Jurkat, Clone E6-1 (cell line): ENCODE measurements at regions not wholly inside any gene's neighbourhood (a gene's known extent, or its start where the extent isn't known, plus 50 kb on each side); places are given as distances from the start of the nearest gene placed in this dataset.

Source experiments
- DNase-seq: peaks from one replicate; pipeline ENCODE4 v3.0.0-alpha.2; 2011; ENCODE audit warnings: low read depth, low spot score
- H3K4me3 ChIP-seq: 2 replicates; pipeline ENCODE4 v1.5.1; 2011; ENCODE audit warnings: mild to moderate bottlenecking, low read length, control low read depth, moderate library complexity

DNA sequence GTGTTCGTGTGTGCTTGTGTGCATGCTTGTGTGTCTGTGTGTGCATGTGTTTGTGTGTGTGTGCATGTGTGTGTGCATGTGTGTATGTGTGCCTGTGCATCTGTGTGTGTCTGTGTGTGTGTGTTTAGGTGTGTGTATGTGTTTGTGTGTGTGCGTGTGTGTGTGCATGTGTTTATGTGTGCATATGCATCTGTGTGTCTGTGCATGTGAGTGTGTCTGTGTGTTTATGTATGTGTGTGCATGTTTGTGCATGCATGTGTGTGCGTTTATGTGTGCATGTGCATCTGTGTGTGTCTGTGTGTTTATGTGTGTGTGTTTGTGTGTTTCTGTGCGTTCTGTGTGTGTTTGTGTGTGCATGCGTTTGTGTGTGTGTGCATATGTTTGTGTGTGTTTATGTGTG is 106.6 kb upstream of the TNRC6C start:
- no peak for DNase-seq

DNA sequence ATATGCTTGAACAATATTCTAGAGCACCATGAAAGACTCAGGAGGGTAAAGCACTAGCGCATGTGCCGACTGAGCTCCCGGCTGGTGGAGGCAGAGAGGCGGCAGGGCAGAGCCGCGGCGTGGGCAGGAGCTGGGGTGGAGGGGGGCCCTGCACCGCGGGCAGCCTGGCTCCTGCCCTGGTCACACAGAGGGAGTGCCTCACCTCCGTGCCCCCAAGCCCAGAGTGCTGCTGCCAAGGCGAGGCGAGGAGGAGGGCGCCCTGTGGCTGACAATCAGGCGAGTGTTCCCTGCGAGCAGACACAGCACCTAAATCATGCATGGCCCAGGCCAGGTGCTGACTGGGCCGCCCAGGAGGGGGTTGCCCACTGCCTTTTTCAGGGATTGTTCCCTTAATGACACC is 105.8 kb upstream of the TNRC6C start:
- DNase-seq, result no peak
- no peak overlapping the region for H3K4me3 ChIP-seq

More for the DNA sequence above, 106.6 kb upstream of the TNRC6C start:
- no peak overlapping the region for H3K4me3 ChIP-seq

DNA sequence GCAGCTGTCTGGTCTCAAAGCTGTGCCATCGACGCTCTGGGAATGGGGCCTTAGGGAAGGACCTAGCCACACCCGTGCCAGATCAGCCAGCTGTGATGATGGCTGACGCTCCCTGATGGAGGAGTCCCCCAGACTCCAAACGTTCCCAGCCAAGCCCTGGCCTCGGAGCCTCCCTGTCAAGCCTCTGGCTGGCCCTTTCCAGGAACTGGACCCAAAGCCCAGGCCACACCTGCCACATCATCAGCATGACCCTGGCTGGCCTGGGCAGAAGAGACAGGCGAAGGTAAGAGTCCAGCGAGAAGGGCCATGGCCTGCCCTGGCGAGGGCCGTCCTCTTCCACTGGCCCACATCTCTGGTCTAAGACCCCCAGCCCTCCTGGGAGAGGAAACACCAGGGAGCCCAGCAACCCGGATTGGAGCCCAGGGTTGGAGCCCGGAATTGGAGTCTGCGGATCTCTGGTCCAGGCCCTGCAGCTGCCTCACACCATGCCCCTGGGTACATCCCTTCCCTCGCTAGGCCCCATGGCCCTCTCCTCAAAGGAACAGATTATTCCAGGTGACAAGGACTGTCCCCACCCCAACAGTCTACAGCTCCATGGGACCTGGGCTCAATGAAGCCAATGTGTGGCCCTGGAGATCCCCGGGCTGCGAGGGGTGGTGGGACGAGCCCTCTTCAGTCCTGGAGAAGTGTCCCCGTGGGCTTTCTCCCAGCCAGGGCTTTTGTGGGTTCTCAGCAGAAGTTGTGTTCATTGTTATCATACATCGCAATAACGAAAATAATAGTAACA is 105.1 kb upstream of the TNRC6C start:
- no peak for DNase-seq
- H3K4me3 ChIP-seq, result no peak overlapping the region

DNA sequence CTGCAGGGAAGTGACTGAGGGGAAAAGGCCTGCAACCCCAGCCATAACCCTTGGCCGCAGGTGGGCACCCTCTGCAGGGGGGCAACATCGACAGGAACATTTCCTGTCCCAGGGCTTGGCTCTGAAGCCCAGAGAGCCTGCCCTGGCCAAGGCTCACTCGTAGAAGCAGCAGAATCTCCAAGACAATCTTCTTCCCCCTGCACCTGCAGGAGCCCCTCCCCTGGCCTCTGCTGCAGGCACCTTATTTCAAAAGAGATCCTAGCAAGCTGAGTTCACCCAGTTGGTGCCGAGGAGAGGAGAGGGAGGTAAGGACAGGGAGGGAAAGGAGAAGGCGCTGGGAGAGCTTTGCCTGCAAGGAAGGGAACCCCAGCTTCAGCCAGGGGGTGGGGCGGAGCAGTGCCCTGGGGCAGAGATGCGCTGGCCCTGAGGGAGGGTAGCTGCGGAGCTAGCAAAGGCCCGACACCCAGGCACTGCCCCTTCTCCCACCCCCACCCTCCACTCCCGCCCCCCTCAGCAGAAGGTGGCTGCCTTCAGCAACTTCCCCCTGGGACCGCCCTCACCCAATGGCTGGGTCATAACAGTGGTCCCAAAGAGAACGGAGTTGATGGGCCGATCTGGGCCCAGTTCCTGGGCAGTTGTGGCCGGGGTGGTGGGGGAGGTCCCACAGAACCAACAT is 104.3 kb upstream of the TNRC6C start:
- no peak for DNase-seq
- H3K4me3 ChIP-seq, result no peak overlapping the region

DNA sequence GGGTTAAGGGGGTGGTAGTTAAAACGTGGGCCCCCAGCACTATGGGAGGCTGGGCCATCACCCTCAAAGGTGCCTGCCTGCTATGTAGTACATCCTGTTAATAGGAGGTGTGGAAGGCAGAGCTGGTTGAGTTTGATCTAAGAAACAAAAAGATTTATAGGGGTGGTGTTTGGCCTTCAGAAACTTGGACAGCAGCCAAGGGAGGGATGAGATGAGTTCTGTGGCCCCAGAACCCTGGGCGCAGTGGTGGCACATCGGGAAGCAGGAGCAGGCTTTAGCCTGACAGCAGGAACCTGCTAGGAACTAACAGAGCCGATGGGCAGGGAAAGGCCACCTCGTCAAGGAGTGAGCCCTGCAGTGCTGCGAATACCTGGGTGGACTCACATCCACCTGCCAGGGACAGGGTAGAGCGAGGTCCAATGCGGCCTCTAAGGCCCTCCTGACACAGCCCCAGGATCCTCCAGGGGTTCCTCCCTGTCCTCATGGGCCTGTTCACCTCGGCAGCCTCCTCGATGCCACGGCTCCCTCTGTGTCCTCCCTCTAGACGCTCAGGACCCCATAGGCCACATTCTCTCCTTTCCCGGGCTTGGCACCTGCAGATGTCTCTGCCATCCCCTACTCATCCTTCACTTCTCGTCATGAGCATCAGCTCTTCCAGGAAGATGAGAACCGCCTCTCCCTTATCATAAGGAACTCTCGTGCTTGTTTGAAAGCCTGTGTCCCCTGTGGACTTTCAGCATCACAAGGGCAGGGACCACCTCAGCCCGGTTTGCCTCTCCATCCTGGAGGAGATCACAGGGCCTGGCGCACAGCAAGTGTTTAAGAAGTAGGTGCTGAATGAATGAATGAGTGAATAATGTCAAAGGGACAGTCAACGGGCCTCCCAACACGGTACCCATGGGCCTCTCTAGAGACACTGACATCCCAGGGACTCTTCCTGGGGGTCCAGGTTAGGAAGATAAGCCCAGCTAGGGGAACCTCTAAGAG is 103.5 kb upstream of the TNRC6C start:
- no peak overlapping the region for H3K4me3 ChIP-seq
- DNase-seq, result no peak

DNA sequence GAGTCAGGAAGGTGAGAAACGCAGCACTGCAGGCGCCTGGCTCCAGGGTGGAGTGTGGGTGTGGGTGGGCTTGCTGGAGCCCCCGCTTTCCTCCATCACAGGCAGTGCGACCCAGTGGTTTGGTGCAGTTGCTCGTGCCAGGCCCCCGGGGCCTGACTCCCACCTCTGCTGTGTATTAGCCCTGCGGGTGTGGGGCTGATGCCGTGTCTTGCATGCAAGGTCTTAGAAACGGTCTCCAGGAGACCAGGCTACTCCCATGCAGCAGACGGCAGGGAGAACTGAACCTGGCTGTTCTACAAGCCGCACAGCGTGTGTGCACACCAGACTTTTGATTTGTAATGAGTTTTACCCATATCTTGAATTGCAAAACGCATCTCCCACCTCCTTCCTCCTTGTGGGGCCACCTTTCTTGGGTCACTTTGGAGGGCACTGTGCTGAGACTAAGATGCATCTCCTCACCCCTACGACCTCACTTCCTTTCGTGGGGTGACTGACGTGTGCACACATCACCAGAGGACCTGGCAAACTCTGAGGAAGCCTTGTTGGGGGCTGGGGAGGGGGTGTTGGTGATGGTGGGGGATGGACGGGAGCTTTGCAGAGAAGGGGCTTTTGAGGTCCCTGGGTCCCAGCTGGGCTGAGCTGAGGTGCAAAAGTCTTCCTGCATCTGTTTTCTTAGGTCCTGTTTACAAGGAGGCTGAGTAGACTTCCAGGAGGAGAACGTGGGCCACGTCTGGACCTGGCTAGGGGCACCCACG is 101.8 kb upstream of the TNRC6C start:
- H3K4me3 ChIP-seq, result no peak overlapping the region
- DNase-seq, result no peak

DNA sequence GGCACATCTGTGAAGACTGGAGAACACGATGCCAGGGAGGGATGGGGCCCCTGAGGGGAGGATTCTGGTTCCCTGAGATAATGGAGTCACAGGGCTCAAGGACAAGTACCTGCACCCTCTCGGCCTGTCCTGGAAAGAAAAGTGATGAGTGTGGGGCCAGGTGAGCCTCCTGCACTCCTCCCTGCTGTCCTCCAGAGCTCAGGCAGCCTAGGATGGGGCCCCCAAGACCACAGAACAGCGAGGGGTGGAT is 101.3 kb upstream of the TNRC6C start:
- H3K4me3 ChIP-seq, result no peak overlapping the region
- no peak for DNase-seq

DNA sequence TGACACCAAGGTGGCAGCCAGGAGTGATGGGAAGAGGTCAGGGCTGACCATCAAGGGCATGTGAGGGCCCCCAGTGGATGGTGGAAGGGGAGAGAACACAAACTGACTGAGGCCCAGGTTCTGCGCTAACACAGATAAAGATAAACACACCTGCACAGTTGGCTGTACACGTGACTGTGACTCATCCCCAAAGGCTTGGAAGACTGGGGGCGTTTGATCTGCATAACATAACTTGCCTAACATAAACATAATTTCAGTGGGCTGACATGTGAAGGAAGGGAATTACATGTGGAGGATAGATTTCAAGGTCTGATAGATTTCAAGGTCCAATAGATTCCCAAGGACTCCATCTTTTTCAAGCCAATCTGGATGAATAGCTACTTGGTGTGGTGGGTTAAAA is 100.9 kb upstream of the TNRC6C start:
- no peak overlapping the region for H3K4me3 ChIP-seq
- DNase-seq, result no peak

DNA sequence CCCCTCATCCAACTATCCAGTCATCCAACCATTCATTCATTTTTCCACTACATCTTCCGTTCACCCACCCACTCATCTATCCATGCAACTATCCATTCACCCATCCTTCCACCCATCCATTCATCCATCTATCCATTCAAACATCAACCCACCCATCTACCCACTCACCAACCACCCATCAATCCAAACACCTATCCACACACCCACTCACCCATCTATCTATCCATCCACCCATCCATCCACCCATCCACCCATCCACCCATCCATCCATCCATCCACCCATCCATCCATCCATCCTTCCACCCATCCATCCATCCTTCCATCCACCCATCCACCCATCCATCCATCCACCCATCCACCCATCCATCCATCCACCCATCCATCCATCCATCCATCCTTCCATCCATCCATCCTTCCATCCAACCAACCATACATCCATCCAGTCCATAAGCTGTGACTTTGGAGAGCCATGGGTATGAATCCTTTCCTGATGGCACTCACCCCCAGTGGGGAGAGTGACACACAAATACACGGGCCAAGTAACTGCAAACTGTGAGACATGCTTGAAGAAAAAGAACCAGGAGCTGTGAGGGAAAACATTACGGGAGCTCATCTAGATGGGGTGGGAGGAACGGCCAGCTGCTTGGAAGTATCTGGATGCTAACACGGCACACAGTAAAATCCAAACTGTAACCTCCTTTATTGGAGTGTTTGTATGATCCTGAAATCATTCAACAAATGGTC is 100.0 kb upstream of the TNRC6C start:
- no peak for DNase-seq
- H3K4me3 ChIP-seq, result no peak overlapping the region

DNA sequence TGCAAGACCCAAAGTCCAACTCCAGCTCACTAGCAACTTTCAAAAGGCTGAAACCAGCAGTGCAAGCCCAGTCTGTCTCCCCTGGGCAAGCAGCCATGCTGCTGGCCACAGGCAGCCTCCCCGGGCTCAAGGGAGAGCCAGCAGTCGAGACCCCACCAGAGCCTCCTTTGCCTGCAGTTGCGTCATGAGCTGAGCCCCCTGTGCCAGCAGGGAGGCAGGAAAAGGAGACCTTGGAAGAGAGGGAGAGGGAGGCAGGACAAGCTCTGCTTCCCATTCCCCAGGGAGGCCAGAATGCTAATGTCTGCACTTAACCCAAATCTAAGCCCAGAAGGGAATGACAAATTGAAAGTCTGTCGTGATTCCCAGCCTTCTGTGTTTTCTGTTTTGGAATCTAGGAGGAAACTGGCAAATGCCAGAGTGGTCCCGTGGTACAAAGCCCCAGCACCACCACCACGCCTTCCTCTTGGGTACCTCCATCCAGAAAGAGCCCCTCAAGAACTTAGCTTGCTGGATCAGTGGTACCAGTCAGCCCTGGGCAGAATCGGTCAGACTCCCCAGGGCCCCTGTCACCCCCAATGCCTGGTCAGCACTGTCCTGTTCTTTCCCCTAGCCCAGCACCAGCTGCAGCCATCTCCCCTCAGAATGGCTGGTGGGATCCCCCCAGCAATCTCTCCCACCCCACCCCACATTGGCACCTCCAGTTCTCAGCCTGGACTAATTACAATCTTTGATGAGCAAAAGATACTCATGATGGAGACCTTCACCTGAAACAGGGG is 99.3 kb upstream of the TNRC6C start:
- no peak for DNase-seq
- no peak overlapping the region for H3K4me3 ChIP-seq

DNA sequence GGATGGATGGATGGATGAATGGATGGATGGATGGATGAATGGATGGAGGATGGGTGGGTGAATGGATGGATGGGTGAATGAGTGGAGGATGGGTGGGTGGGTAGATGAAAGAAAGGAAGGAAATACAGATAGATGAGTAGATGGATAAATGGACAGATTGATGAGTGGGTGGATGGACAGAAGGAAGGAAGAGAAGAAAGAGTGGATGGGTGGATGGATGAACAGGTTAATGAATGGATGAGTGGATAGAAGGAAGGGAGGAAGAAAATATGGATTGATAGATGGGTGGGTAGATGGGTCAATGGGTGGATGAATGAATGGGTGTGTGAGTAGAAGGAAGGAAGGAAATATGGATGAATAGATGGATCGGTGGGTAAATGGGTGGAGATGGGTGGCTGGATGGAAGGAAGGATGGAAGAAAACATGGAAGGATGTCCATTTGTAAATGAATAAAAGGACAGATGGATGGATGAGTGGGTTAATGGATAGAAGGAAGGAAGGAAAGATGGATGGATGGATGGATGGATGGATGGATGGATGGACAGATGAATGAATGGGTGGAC is 97.3 kb upstream of the TNRC6C start:
- H3K4me3 ChIP-seq, result no peak overlapping the region
- no peak for DNase-seq

DNA sequence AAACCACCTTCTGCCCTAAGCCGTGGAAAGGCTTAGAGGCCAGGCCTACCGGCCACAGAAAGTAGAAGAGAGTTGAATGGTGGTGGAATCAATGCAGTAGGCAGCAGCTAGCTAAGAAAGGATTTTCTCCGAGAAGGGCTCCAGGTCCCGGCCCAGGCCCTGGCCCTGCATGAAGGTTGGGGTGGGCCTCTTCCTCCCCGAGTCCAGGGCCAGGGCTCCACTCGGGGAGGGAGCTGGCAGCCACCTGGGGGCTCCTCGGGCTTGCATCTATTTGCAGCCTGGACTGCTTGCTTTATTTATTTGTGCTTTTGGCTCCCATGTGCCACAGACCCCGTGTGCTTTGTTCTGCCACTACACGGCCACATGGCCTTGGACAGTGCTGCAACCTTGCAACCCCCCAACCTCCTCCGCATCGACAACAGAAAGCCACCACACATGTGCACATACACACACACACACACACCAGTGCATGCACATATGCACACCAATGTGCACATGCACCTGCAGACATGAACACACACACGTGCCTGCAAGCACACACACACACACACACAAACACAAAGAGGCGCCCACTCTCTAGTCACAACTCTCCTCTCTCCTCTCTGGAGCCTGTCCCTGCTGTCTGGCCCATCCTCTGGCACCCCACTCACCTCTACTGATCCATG is 96.4 kb upstream of the TNRC6C start:
- no peak overlapping the region for H3K4me3 ChIP-seq
- DNase-seq, result no peak

DNA sequence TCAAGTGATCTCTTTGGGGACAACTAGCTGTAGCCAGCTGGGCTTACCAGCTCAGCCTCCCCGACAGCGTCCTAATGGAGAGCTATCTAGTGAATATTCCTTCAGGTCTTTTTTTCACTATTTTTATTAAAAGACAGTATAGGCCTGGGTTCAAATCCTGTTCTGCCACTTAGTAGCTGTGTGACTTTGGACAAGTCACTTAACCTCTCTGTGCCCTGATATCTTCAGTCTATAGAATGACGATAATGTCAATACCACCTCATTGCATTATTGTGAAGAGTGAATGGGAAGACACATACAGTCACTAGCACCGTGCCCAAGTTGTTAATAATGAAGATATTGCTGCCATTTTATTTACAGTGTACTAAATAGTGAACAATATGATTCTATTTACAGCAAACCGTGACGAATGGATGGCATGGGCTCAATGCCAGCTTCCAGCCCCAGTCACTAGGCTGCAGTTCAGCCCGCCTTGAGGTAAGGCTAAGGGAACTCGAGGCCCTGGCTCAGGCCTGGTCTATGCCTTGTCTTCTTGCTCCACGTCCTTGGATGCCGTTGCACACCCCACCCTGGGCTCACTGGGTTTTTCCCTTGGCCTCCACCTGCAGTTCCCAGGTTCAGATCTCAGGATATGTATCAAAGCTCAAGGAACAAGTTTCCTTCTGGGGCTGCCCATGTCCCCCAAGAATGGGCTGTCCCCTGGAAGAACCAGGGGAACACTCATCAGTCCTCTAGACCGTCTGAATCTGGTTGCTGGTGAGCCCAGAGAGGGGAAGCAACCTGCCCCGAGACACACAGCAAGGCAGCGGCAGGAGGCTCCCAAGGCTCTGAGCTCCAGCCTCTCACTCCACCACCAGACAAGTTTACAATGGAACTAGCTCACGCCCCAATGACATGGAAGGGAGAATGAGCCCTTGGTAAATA is 95.4 kb upstream of the TNRC6C start:
- H3K4me3 ChIP-seq, result no peak overlapping the region
- DNase-seq, result no peak

DNA sequence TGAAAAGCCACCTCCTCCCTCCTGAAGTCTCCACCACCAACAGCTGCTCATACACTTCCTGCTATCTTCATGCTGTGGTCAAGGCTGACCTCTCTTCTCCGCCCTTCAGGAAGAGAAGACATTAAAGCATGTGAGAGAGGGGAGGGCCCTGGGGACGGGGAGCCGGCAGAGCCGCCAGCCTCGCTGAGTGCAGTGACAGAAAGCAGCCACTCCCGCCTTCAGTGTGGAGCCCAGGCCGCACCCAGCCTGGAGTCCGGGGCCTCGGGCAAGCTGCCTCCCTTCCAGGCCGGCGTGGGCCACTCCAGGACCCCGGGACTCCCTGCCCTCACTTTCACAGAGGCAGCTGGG is 94.7 kb upstream of the TNRC6C start:
- no peak overlapping the region for H3K4me3 ChIP-seq
- no peak for DNase-seq

DNA sequence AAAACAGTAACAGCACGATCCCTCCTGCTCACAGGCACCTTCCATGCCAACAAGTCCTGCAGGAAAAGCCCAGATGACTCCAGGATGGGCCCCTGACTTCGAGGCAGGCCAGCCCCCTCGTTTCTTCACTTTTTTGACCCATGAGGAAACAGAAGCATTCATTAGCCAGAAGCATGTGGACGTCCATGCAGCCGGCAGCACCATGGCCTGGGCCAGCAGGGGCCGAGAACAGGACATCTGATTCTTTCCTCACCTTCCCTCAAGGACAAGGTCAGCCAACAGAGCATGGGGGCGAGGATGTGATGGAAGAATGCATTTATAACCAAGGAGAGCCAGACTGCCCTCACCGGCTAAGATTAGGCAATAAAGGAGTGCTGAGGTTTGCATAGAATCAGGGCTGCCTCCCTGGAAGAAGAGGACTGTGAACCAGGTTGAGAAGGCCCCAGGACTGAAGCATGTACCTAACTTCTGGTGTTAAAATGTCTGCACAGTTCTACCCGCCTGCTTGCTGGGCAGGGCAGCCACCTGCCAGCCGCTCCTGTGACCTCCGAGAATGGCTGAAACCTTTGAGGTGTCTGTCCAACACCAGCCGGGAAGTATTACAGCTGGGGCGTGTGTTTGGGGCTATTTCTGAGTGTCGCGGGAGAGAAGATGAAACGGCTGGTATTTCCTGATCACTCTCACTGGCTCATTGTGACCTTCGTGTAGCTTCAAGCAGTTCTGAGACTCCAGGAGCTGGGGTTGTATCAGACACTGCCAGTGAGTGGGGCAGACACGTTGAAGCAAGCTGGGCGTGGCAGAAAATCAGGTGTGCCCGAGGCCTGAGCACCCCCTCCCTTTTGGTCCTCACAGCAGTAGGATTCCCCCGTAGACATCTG is 94.0 kb upstream of the TNRC6C start:
- DNase-seq, result no peak
- no peak overlapping the region for H3K4me3 ChIP-seq
